Neural crest cell (in vitro differentiated cells): ENCODE measurements at regions not wholly inside any gene's neighbourhood (a gene's known extent, or its start where the extent isn't known, plus 50 kb on each side); places are given as distances from the start of the nearest gene placed in this dataset.

Source experiments
- DNase-seq: peaks from one replicate; pipeline ENCODE4 v3.0.0; 2021; ENCODE audit warnings: low read depth, mixed read lengths, low spot score
- H3K27ac Mint-ChIP-seq: one replicate; pipeline ENCODE4 v1.8.0; 2021; ENCODE audit warnings: mild to moderate bottlenecking, mixed read lengths; ENCODE audit not compliant: unreplicated experiment
- H3K27me3 Mint-ChIP-seq: 2 replicates; pipeline ENCODE4 v1.8.0; 2021; ENCODE audit warnings: low read depth, mild to moderate bottlenecking, mixed read lengths
- H3K36me3 Mint-ChIP-seq: 2 replicates; pipeline ENCODE4 v1.8.0; 2021; ENCODE audit warnings: low read depth, mild to moderate bottlenecking, mixed read lengths
- H3K4me1 Mint-ChIP-seq: 2 replicates; pipeline ENCODE4 v1.8.0; 2021; ENCODE audit warnings: mixed read lengths
- H3K4me3 Mint-ChIP-seq: one replicate; pipeline ENCODE4 v1.8.0; 2021; ENCODE audit warnings: mild to moderate bottlenecking, mixed read lengths
- H3K9me3 Mint-ChIP-seq: 2 replicates; pipeline ENCODE4 v1.8.0; 2021; ENCODE audit warnings: mixed read lengths
- TF ChIP-seq, protein P1 (sequence below): fragments of 200-600 bp; sonication (generic); conservative IDR thresholded peaks from 2 replicates; pipeline ENCODE4 v1.5.0; 2021; ENCODE audit warnings: antibody characterized with exemption, mild to moderate bottlenecking

DNA sequence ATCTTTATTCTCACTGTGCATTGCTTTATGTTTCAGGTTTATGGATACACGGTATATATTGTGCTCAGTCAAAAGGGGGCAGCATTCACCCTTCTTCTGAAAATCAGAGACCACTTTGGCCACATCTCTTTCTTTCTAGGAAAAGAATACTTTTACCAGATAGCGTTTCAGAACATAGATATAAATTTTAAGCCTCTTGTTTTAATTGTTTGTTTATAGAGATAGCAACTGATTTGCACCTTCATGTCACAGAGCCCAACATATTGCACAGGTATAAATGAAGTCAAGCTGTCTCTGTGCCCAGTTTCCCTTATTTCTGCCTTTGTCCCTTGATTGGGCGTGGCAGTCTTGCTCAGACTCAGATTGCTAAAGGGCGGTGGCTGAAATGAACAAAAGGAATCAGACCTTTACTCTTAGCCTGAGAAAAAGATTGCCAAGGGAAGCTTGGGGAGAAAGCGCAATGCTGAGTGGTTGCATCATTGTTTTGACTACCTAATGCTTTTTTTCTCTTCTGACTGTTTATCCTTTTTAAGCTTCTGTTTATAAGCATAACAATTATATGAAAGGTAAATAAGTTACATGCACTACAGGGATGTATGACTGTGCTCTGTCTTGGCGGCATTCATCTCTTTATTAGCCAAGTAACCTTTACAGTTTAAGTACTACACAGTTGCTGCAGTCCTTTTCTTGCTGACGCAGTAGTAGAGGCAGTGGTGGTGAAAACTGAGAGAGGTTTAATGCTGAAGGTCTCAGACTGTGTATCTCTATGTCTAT is 70.8 kb upstream of the ZBTB20 start:
- H3K27me3 Mint-ChIP-seq = no peaks in the 10 kb centered on the region
- H3K4me1 Mint-ChIP-seq = peaks cover 28% of the 10 kb centered on the region
- H3K9me3 Mint-ChIP-seq = no peaks in the 10 kb centered on the region
- H3K4me3 Mint-ChIP-seq = peak overlapping the region; percentile 22
- DNase-seq = peak; percentile 55
- H3K27ac Mint-ChIP-seq = peak overlapping the region; percentile 14
- H3K36me3 Mint-ChIP-seq = no peaks in the 10 kb centered on the region
- TF ChIP-seq, protein P1, sequence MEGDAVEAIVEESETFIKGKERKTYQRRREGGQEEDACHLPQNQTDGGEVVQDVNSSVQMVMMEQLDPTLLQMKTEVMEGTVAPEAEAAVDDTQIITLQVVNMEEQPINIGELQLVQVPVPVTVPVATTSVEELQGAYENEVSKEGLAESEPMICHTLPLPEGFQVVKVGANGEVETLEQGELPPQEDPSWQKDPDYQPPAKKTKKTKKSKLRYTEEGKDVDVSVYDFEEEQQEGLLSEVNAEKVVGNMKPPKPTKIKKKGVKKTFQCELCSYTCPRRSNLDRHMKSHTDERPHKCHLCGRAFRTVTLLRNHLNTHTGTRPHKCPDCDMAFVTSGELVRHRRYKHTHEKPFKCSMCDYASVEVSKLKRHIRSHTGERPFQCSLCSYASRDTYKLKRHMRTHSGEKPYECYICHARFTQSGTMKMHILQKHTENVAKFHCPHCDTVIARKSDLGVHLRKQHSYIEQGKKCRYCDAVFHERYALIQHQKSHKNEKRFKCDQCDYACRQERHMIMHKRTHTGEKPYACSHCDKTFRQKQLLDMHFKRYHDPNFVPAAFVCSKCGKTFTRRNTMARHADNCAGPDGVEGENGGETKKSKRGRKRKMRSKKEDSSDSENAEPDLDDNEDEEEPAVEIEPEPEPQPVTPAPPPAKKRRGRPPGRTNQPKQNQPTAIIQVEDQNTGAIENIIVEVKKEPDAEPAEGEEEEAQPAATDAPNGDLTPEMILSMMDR = peak; percentile 82

DNA sequence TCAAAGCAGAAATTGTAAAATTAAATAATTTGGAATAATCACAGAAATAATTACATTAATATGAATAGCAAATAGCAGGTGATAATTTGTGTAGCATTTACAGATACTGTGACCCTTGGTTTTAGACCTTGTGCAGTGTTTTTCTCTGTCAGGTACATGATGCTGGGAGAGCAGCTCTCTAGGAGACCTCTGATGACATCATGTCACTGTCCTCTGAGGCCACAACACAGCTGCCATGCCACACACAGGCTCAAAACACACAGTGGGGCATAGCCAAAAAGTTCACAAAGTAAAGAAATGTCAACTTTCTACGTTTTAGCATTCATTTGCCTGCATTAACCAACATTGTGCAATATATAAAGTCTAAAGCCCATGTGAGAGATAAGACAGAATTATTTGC is 71.8 kb upstream of the ZBTB20 start:
- H3K4me3 Mint-ChIP-seq = peak overlapping the region; percentile 48
- peaks cover 28% of the 10 kb centered on the region for H3K4me1 Mint-ChIP-seq
- peak overlapping the region; percentile 85 for H3K27ac Mint-ChIP-seq
- no peaks in the 10 kb centered on the region for H3K36me3 Mint-ChIP-seq
- TF ChIP-seq, protein P1 = no peak
- H3K27me3 Mint-ChIP-seq = no peaks in the 10 kb centered on the region
- H3K9me3 Mint-ChIP-seq = no peaks in the 10 kb centered on the region
- no peak for DNase-seq

GRCh38 chr3:115224687-115225086 is 77.6 kb upstream of the ZBTB20 start:
- Mint-ChIP-seq H3K36me3 (no peaks in the 10 kb centered on the region), H3K9me3 (no peaks in the 10 kb centered on the region), H3K27me3 (no peaks in the 10 kb centered on the region), H3K4me1 (peaks cover 4% of the 10 kb centered on the region), H3K27ac (no peak overlapping the region), H3K4me3 (no peak overlapping the region)
- no peak for DNase-seq
- TF ChIP-seq, protein P1 = no peak

- TF ChIP-seq, protein P1 = no peak
- no peak overlapping the region for H3K27ac Mint-ChIP-seq
- no peaks in the 10 kb centered on the region for H3K9me3 Mint-ChIP-seq
- H3K4me1 Mint-ChIP-seq = no peaks in the 10 kb centered on the region
- no peak for DNase-seq
- no peaks in the 10 kb centered on the region for H3K27me3 Mint-ChIP-seq
- no peak overlapping the region for H3K4me3 Mint-ChIP-seq
- H3K36me3 Mint-ChIP-seq = no peaks in the 10 kb centered on the region
Measured at GRCh38 chr3:115226844-115227445, 79.9 kb upstream of the ZBTB20 start.

DNA sequence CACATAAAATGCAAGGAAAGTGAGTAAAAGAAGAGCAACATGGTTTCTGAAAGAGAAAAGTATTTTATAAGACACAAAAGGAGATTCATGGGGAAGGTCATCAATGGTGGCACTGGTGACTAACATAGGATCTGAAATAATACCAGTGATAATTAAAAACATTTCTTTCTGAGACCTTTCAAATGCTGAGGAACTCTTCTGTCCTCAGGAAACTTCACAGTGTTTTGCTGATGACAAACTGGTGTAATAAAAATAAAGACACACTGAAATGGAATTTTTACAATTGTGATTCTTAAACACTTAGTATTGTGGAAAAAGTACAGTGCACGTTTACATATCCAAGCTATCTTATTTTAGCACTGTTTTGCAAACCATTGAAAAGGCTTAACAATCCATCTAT is 80.4 kb upstream of the ZBTB20 start:
- TF ChIP-seq, protein P1 = no peak
- no peaks in the 10 kb centered on the region for H3K9me3 Mint-ChIP-seq
- no peaks in the 10 kb centered on the region for H3K27me3 Mint-ChIP-seq
- no peaks in the 10 kb centered on the region for H3K4me1 Mint-ChIP-seq
- H3K27ac Mint-ChIP-seq = no peak overlapping the region
- no peaks in the 10 kb centered on the region for H3K36me3 Mint-ChIP-seq
- H3K4me3 Mint-ChIP-seq = no peak overlapping the region
- DNase-seq = no peak
